Ishikawa (cell line): ENCODE measurements at regions not wholly inside any gene's neighbourhood (a gene's known extent, or its start where the extent isn't known, plus 50 kb on each side); places are given as distances from the start of the nearest gene placed in this dataset.

ENCODE experiments used
- CREB1 ChIP-seq: IDR thresholded peaks from 2 replicates; pipeline ENCODE4 v1.6.1; 2012; ENCODE audit warnings: low read depth
- EP300 ChIP-seq: IDR thresholded peaks from 2 replicates; pipeline ENCODE4 v1.6.1; 2012; ENCODE audit warnings: borderline replicate concordance
- FOXM1 ChIP-seq: IDR thresholded peaks from 2 replicates; pipeline ENCODE4 v1.6.1; 2012; ENCODE audit warnings: low read depth, borderline replicate concordance
- NFIC ChIP-seq: IDR thresholded peaks from 2 replicates; pipeline ENCODE4 v1.6.1; 2012
- RAD21 ChIP-seq: IDR thresholded peaks from 2 replicates; pipeline ENCODE4 v1.6.1; 2012; ENCODE audit warnings: low read depth
- TAF1 ChIP-seq: IDR thresholded peaks from 2 replicates; pipeline ENCODE4 v1.6.1; 2012; ENCODE audit warnings: low read depth, mild to moderate bottlenecking
- ZBTB7A ChIP-seq: IDR thresholded peaks from 2 replicates; pipeline ENCODE4 v1.6.1; 2012; ENCODE audit warnings: low read depth
- TF ChIP-seq, protein P1 (sequence below): IDR thresholded peaks from 2 replicates; pipeline ENCODE4 v1.6.1; 2012; ENCODE audit warnings: low read depth, mild to moderate bottlenecking

DNA sequence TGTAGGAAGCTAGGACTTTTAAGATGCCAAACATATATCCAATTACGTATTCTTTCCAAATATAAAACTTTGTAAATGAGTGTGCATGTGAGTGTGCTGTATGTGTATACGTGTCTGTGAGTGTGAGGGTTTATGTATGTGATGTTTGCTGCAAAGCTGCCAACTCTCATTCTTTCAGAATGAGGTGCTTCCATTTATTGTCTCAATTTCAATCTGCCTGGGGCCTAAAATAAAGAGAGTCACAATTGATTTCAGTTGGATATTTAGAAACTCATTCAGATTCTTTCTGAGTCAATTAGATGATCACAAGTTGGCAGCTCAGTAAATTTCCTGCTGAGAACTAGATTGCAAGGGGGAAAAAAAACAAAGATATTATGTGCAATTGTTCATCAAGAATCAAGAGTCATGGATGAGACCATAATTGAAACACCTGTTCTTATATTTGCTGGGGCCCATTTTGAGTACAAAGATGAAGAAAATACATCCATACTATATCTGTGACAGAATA, 621.2 kb upstream of the ACVR2A start:
- TF ChIP-seq RAD21: no peak
- no peak for TF ChIP-seq NFIC
- TF ChIP-seq, protein P1, sequence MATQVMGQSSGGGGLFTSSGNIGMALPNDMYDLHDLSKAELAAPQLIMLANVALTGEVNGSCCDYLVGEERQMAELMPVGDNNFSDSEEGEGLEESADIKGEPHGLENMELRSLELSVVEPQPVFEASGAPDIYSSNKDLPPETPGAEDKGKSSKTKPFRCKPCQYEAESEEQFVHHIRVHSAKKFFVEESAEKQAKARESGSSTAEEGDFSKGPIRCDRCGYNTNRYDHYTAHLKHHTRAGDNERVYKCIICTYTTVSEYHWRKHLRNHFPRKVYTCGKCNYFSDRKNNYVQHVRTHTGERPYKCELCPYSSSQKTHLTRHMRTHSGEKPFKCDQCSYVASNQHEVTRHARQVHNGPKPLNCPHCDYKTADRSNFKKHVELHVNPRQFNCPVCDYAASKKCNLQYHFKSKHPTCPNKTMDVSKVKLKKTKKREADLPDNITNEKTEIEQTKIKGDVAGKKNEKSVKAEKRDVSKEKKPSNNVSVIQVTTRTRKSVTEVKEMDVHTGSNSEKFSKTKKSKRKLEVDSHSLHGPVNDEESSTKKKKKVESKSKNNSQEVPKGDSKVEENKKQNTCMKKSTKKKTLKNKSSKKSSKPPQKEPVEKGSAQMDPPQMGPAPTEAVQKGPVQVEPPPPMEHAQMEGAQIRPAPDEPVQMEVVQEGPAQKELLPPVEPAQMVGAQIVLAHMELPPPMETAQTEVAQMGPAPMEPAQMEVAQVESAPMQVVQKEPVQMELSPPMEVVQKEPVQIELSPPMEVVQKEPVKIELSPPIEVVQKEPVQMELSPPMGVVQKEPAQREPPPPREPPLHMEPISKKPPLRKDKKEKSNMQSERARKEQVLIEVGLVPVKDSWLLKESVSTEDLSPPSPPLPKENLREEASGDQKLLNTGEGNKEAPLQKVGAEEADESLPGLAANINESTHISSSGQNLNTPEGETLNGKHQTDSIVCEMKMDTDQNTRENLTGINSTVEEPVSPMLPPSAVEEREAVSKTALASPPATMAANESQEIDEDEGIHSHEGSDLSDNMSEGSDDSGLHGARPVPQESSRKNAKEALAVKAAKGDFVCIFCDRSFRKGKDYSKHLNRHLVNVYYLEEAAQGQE: no peak
- no peak for TF ChIP-seq ZBTB7A
- TF ChIP-seq TAF1: no peak
- TF ChIP-seq FOXM1: no peak
- no peak for TF ChIP-seq CREB1
- no peak for TF ChIP-seq EP300
